H9 (cell line): ENCODE measurements at regions not wholly inside any gene's neighbourhood (a gene's known extent, or its start where the extent isn't known, plus 50 kb on each side); places are given as distances from the start of the nearest gene placed in this dataset.

Experiments used
- DNase-seq: peaks from one replicate; pipeline ENCODE4 v3.0.0-alpha.2; 2017
- H2AFZ ChIP-seq: one replicate; pipeline ENCODE4 v1.6.1; 2013; ENCODE audit warnings: mild to moderate bottlenecking, low read length, control low read depth, moderate library complexity
- H2AK5ac ChIP-seq: 2 replicates; pipeline ENCODE4 v1.6.1; 2013; ENCODE audit warnings: low read length, control low read depth, mixed read lengths; ENCODE audit not compliant: insufficient read length
- H2BK120ac ChIP-seq: one replicate; pipeline ENCODE4 v1.6.1; 2013; ENCODE audit warnings: low read depth, mild to moderate bottlenecking, low read length, control low read depth, inconsistent platforms; ENCODE audit not compliant: poor library complexity, severe bottlenecking
- H2BK12ac ChIP-seq: 2 replicates; pipeline ENCODE4 v1.6.1; 2013; ENCODE audit warnings: low read length, control low read depth, mixed read lengths, low read depth; ENCODE audit not compliant: insufficient read length
- H2BK15ac ChIP-seq: 2 replicates; pipeline ENCODE4 v1.6.1; 2013; ENCODE audit warnings: low read depth, low read length, control low read depth
- H2BK20ac ChIP-seq: one replicate; pipeline ENCODE4 v1.6.1; 2013; ENCODE audit warnings: low read depth, mild to moderate bottlenecking, low read length, control low read depth, inconsistent platforms; ENCODE audit not compliant: poor library complexity, severe bottlenecking
- H2BK5ac ChIP-seq: 2 replicates; pipeline ENCODE4 v1.6.1; 2013; ENCODE audit warnings: low read length, control low read depth, mixed read lengths; ENCODE audit not compliant: insufficient read length
- H3K14ac ChIP-seq: 2 replicates; pipeline ENCODE4 v1.6.1; 2013; ENCODE audit warnings: low read length, control low read depth; ENCODE audit not compliant: insufficient read depth
- H3K18ac ChIP-seq: 2 replicates; pipeline ENCODE4 v1.6.1; 2013; ENCODE audit warnings: low read depth, mild to moderate bottlenecking, mixed read lengths, low read length, control low read depth; ENCODE audit not compliant: insufficient read length
- H3K23ac ChIP-seq: 2 replicates; pipeline ENCODE4 v1.6.1; 2013; ENCODE audit warnings: low read length, control low read depth, mixed read lengths, low read depth; ENCODE audit not compliant: insufficient read length
- H3K23me2 ChIP-seq: 2 replicates; pipeline ENCODE4 v1.6.1; 2013; ENCODE audit warnings: low read depth, mild to moderate bottlenecking, mixed read lengths, low read length, control low read depth; ENCODE audit not compliant: insufficient read length, poor library complexity, severe bottlenecking
- H3K27ac ChIP-seq: 2 replicates; pipeline ENCODE4 v1.5.1; 2013; ENCODE audit warnings: low read length, control low read depth, mixed read lengths, low read depth; ENCODE audit not compliant: insufficient read length
- H3K27me3 ChIP-seq: 2 replicates; pipeline ENCODE4 v1.6.1; 2013; ENCODE audit warnings: low read length, control low read depth, inconsistent platforms; ENCODE audit not compliant: insufficient read depth
- H3K4ac ChIP-seq: 2 replicates; pipeline ENCODE4 v1.6.1; 2013; ENCODE audit warnings: low read depth, mild to moderate bottlenecking, control low read depth, inconsistent platforms, low read length, moderate library complexity
- H3K4me1 ChIP-seq: 2 replicates; pipeline ENCODE4 v1.6.1; 2013; ENCODE audit warnings: low read length, control low read depth, inconsistent platforms; ENCODE audit not compliant: insufficient read depth
- H3K4me2 ChIP-seq: 2 replicates; pipeline ENCODE4 v1.6.1; 2013; ENCODE audit warnings: low read length, control low read depth, mixed read lengths; ENCODE audit not compliant: insufficient read length, insufficient read depth
- H3K56ac ChIP-seq: 2 replicates; pipeline ENCODE4 v1.6.1; 2013; ENCODE audit warnings: low read depth, mild to moderate bottlenecking, mixed read lengths, low read length, control low read depth; ENCODE audit not compliant: insufficient read length
- H3K79me1 ChIP-seq: 2 replicates; pipeline ENCODE4 v1.6.1; 2013; ENCODE audit warnings: low read depth, mild to moderate bottlenecking, moderate library complexity, low read length, control low read depth, inconsistent platforms; ENCODE audit not compliant: insufficient read depth, poor library complexity, severe bottlenecking
- H3K79me2 ChIP-seq: 2 replicates; pipeline ENCODE4 v1.6.1; 2013; ENCODE audit warnings: low read length, control low read depth, inconsistent platforms; ENCODE audit not compliant: insufficient read depth
- H3K9ac ChIP-seq: 2 replicates; pipeline ENCODE4 v1.6.1; 2013; ENCODE audit warnings: low read length, control low read depth, mixed read lengths; ENCODE audit not compliant: insufficient read length; ENCODE audit errors: extremely low read depth
- H3K9me3 ChIP-seq: one replicate; pipeline ENCODE4 v1.6.1; 2013; ENCODE audit warnings: low read depth, low read length, inconsistent platforms; ENCODE audit not compliant: control insufficient read depth
- H3T11ph ChIP-seq: one replicate; pipeline ENCODE4 v1.6.1; 2013; ENCODE audit warnings: mild to moderate bottlenecking, low read length, control low read depth, inconsistent platforms
- H4K20me1 ChIP-seq: one replicate; pipeline ENCODE4 v1.6.1; 2013; ENCODE audit not compliant: control insufficient read depth, insufficient read length, insufficient read depth
- H4K5ac ChIP-seq: 2 replicates; pipeline ENCODE4 v1.6.1; 2013; ENCODE audit warnings: low read depth, mild to moderate bottlenecking, mixed read lengths, low read length, control low read depth; ENCODE audit not compliant: insufficient read length
- H4K8ac ChIP-seq: replicated peaks from 2 replicates; pipeline ENCODE4 v1.6.1; 2013; ENCODE audit warnings: low read length, control low read depth, mixed read lengths, low read depth; ENCODE audit not compliant: insufficient read length
- H4K91ac ChIP-seq: 2 replicates; pipeline ENCODE4 v1.6.1; 2013; ENCODE audit warnings: low read depth, mild to moderate bottlenecking, moderate library complexity, mixed read lengths, low read length, control low read depth; ENCODE audit not compliant: insufficient read length
- H3K27ac Mint-ChIP-seq, 3 experiments: 2 replicates in 2 of 3; 3 replicates in 1 of 3; pipeline ENCODE4 v1.8.0; 2020 to 2021; ENCODE audit warnings: mixed read lengths in 3 of 3, mild to moderate bottlenecking in 1 of 3, moderate library complexity in 1 of 3
- H3K27me3 Mint-ChIP-seq: 2 replicates; pipeline ENCODE4 v1.8.0; 2021; ENCODE audit warnings: low read depth, mild to moderate bottlenecking, moderate library complexity, mixed read lengths
- H3K36me3 Mint-ChIP-seq, 3 experiments: 2 replicates in 2 of 3; 3 replicates in 1 of 3; pipeline ENCODE4 v1.8.0; 2020 to 2021; ENCODE audit warnings: low read depth in 3 of 3, mixed read lengths in 3 of 3; ENCODE audit not compliant: insufficient read depth in 1 of 3
- H3K4me1 Mint-ChIP-seq, 2 experiments: 2 replicates each; pipeline ENCODE4 v1.8.0; 2020; ENCODE audit warnings: mixed read lengths in 2 of 2
- H3K4me3 Mint-ChIP-seq, 2 experiments: 2 replicates in 1 of 2; 3 replicates in 1 of 2; pipeline ENCODE4 v1.8.0; 2020 to 2021; ENCODE audit warnings: mild to moderate bottlenecking in 2 of 2, mixed read lengths in 2 of 2, moderate library complexity in 1 of 2
- H3K9me3 Mint-ChIP-seq, 2 experiments: 2 replicates in 1 of 2; 3 replicates in 1 of 2; pipeline ENCODE4 v1.8.0; 2020; ENCODE audit warnings: mild to moderate bottlenecking in 2 of 2, mixed read lengths in 2 of 2, moderate library complexity in 1 of 2
- WGBS: extraction: QIAGEN DNeasy Blood & Tissue Kit; methylation state at CpG from one replicate; pipeline ENCODE4 v1.1.7; 2013; ENCODE audit warnings: missing lambda C conversion rate, low lambda C conversion rate, mixed read lengths; ENCODE audit not compliant: insufficient read length; ENCODE audit errors: extremely low coverage; 5-methylcytosine and 5-hydroxymethylcytosine counted together
- TF ChIP-seq, protein P1 (sequence below): fragments of 200-600 bp; sonication (generic); conservative IDR thresholded peaks from 3 replicates; pipeline ENCODE4 v1.8.0; 2021; ENCODE audit warnings: antibody characterized with exemption, mild to moderate bottlenecking

DNA sequence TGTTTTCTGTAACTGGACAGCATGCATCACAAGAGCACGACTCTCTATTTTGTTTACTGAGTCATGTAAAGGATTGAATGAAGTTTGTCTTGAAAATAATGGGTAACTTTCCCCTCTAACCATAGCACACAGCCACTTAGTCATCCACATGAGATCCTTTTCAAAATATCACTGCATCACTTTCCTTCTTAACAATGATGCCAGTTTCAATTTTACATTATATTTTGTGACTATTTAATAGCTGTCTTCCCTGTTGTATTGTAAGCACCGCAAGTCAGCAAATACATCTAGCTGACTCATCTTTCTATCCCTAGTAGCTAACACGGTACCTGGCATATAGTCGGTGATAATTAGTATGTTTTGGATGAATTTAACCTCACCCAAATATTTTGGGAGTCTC, 83.3 kb upstream of the PPM1H start:
- H3K4me3 Mint-ChIP-seq = no peak overlapping the region
- H3K4me2 ChIP-seq = no peak overlapping the region
- no peak overlapping the region for H3K27ac Mint-ChIP-seq
- H2BK12ac ChIP-seq = no peak overlapping the region
- no peak overlapping the region for H2BK15ac ChIP-seq
- no peak overlapping the region for H4K8ac ChIP-seq
- no peaks in the 10 kb centered on the region for H3K36me3 Mint-ChIP-seq
- H3K4ac ChIP-seq = no peak overlapping the region
- TF ChIP-seq, protein P1, sequence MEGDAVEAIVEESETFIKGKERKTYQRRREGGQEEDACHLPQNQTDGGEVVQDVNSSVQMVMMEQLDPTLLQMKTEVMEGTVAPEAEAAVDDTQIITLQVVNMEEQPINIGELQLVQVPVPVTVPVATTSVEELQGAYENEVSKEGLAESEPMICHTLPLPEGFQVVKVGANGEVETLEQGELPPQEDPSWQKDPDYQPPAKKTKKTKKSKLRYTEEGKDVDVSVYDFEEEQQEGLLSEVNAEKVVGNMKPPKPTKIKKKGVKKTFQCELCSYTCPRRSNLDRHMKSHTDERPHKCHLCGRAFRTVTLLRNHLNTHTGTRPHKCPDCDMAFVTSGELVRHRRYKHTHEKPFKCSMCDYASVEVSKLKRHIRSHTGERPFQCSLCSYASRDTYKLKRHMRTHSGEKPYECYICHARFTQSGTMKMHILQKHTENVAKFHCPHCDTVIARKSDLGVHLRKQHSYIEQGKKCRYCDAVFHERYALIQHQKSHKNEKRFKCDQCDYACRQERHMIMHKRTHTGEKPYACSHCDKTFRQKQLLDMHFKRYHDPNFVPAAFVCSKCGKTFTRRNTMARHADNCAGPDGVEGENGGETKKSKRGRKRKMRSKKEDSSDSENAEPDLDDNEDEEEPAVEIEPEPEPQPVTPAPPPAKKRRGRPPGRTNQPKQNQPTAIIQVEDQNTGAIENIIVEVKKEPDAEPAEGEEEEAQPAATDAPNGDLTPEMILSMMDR = no peak
- H3K27me3 ChIP-seq = no peaks in the 10 kb centered on the region
- WGBS = no CpG with 5 or more reads among the region's 4 CpGs
- no peak overlapping the region for H3K18ac ChIP-seq
- H4K20me1 ChIP-seq = no peaks in the 10 kb centered on the region
- peaks cover 3% of the 10 kb centered on the region; the same call in 1 of the 2 replicates for H3K27me3 Mint-ChIP-seq
- no peak overlapping the region for H2BK20ac ChIP-seq
- no peak overlapping the region for H3K9ac ChIP-seq
- no peak overlapping the region for H3K23ac ChIP-seq
- no peak overlapping the region for H3K27ac ChIP-seq
- H3K14ac ChIP-seq = no peak overlapping the region
- H2BK120ac ChIP-seq = no peak overlapping the region
- peaks cover 31 to 40% of the 10 kb centered on the region in 2 experiments for H3K4me1 Mint-ChIP-seq
- no peak for DNase-seq
- no peak overlapping the region for H2AK5ac ChIP-seq
- H4K5ac ChIP-seq = no peak overlapping the region
- no peaks in the 10 kb centered on the region for H3K79me2 ChIP-seq
- H3K9me3 Mint-ChIP-seq = no peaks in the 10 kb centered on the region
- no peaks in the 10 kb centered on the region for H3K9me3 ChIP-seq
- H3K4me1 ChIP-seq = peaks cover 5% of the 10 kb centered on the region; the same call in 1 of the 2 replicates
- no peaks in the 10 kb centered on the region for H3K79me1 ChIP-seq
- H4K91ac ChIP-seq = no peak overlapping the region
- no peak overlapping the region for H3T11ph ChIP-seq
- H3K23me2 ChIP-seq = no peaks in the 10 kb centered on the region
- no peak overlapping the region for H2AFZ ChIP-seq
- H2BK5ac ChIP-seq = no peak overlapping the region
- H3K56ac ChIP-seq = no peak overlapping the region
